GM12864 (cell line): ENCODE measurements at regions not wholly inside any gene's neighbourhood (a gene's known extent, or its start where the extent isn't known, plus 50 kb on each side); places are given as distances from the start of the nearest gene placed in this dataset.

Experiments
- DNase-seq: peaks from one replicate; pipeline ENCODE4 v3.0.0-alpha.2; 2011; ENCODE audit warnings: low read depth
- H3K4me3 ChIP-seq: 2 replicates; pipeline ENCODE4 v1.5.1; 2011; ENCODE audit warnings: mild to moderate bottlenecking, low read depth, low read length, control low read depth
- TF ChIP-seq, protein P1 (sequence below): IDR thresholded peaks from 2 replicates; pipeline ENCODE4 v1.5.1; 2011; ENCODE audit warnings: low read depth, mild to moderate bottlenecking, moderate library complexity, low read length, control low read depth, inconsistent platforms; ENCODE audit errors: missing control alignments

GRCh38 chr4:32551943-32552342 lies 1831.8 kb downstream of the PCDH7 start:
- DNase-seq: no peak
- H3K4me3 ChIP-seq: no peak overlapping the region
- TF ChIP-seq, protein P1, sequence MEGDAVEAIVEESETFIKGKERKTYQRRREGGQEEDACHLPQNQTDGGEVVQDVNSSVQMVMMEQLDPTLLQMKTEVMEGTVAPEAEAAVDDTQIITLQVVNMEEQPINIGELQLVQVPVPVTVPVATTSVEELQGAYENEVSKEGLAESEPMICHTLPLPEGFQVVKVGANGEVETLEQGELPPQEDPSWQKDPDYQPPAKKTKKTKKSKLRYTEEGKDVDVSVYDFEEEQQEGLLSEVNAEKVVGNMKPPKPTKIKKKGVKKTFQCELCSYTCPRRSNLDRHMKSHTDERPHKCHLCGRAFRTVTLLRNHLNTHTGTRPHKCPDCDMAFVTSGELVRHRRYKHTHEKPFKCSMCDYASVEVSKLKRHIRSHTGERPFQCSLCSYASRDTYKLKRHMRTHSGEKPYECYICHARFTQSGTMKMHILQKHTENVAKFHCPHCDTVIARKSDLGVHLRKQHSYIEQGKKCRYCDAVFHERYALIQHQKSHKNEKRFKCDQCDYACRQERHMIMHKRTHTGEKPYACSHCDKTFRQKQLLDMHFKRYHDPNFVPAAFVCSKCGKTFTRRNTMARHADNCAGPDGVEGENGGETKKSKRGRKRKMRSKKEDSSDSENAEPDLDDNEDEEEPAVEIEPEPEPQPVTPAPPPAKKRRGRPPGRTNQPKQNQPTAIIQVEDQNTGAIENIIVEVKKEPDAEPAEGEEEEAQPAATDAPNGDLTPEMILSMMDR: no peak

- TF ChIP-seq, protein P1: no peak
- no peak overlapping the region for H3K4me3 ChIP-seq
- no peak for DNase-seq
Observed at GRCh38 chr4:32560306-32560705, 1840.1 kb downstream of the PCDH7 start.

GRCh38 chr4:32562010-32562409 lies 1841.8 kb downstream of the PCDH7 start:
- no peak for DNase-seq
- H3K4me3 ChIP-seq: no peak overlapping the region
- TF ChIP-seq, protein P1: no peak

DNA sequence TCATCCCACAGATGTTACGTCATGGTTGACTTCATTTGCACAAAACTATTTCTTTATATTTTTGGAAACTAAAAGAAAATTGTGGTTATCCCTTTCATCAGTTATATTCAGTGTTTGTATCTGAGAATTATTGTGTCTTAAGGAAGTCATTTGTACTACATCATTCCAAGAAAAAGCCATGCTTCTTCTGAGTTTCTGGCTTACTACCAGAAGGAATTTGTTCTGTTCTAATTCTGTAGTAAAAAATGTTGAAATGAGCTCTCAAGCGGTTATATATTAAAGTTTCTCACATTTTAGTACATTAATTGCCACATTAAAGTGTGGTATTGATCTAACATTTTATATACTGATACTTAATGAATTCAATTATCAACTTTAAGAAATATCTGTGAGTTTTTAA lies 1844.5 kb downstream of the PCDH7 start:
- DNase-seq: no peak
- TF ChIP-seq, protein P1: no peak
- H3K4me3 ChIP-seq: no peak overlapping the region

- TF ChIP-seq, protein P1: no peak
- no peak for DNase-seq
- no peak overlapping the region for H3K4me3 ChIP-seq
Observed at GRCh38 chr4:32569861-32570260, 1849.7 kb downstream of the PCDH7 start.

DNA sequence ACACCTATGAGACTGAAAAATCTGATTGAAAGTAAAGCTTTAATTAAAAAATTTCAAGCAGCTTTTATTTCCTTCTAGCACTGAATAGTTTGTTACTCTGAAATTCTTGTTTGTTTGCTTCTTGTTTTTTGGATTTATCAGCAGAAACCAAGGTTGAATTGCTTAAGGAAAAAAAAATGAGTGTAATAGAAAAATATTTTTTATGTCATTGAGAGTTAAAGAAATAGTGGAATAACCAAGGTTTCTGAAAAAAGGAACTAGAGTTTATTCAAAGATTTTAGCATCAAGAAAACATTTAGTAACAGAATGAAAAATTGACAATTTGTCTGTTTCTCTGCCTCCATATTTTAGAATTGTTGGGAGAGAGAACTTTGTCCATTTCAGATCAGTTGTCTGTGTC lies 1852.2 kb downstream of the PCDH7 start:
- TF ChIP-seq, protein P1: no peak
- H3K4me3 ChIP-seq: no peak overlapping the region
- DNase-seq: no peak

GRCh38 chr4:32574803-32575202 lies 1854.6 kb downstream of the PCDH7 start:
- DNase-seq: no peak
- TF ChIP-seq, protein P1: no peak
- no peak overlapping the region for H3K4me3 ChIP-seq
